HepG2 (cell line): ENCODE measurements at regions not wholly inside any gene's neighbourhood (a gene's known extent, or its start where the extent isn't known, plus 50 kb on each side); places are given as distances from the start of the nearest gene placed in this dataset.

Experiments
- ATAC-seq: fragments of 200-7000 bp; cut with Tn5 transposase; 3 replicates; pipeline ENCODE4 v1.9.1; 2020; ENCODE audit warnings: mild to moderate bottlenecking, moderate library complexity
- BruUV-seq: library from RNA; stranded (reverse); fragments of 400-500 nt; replicated peaks from 2 replicates; lab custom pipeline; 2021; lab: Mats Ljungman, UMichigan
- CTCF ChIA-PET: fragments of 300-600 bp; formaldehyde crosslinking; extraction: SDS; loops from one replicate; lab custom pipeline; 2021; ENCODE audit warnings: low total read pairs, inconsistent platforms, low intra/inter-chr PET ratio; lab: Yijun Ruan, JAX
- POLR2A ChIA-PET: fragments of 350-600 bp; sonication (Branson Sonifier 250); formaldehyde crosslinking; loops from one replicate; lab custom pipeline; 2020; ENCODE audit warnings: antibody characterized with exemption, inconsistent platforms; lab: Yijun Ruan, JAX
- DNase-seq: peaks from one replicate; pipeline ENCODE4 v3.0.0-alpha.2; 2015; ENCODE audit warnings: low spot score
- FAIRE-seq: peaks from 3 replicates; lab custom pipeline; 2011; peaks lifted over from hg19 to GRCh38; lab: Jason Lieb, UNC
- H2AFZ ChIP-seq: one replicate; pipeline ENCODE4 v1.6.1; 2011; ENCODE audit warnings: low read length, inconsistent platforms
- H3K27ac ChIP-seq: fragments of 300-600 bp; 3 replicates; pipeline ENCODE4 v1.8.0; 2011; ENCODE audit warnings: mixed run types, mild to moderate bottlenecking, mixed read lengths, low read length, inconsistent platforms; ENCODE audit not compliant: insufficient read depth; ENCODE audit errors: extremely low read length
- H3K27me3 ChIP-seq, 2 experiments: fragments of 200-600 bp in 1 of 2; 2 replicates in 1 of 2; 3 replicates in 1 of 2; pipeline versions ENCODE4 v1.6.0 to v1.8.0; 2011; ENCODE audit warnings: low read length in 2 of 2, mild to moderate bottlenecking in 2 of 2, moderate library complexity in 2 of 2, inconsistent platforms in 1 of 2; ENCODE audit not compliant: insufficient read depth in 2 of 2, control insufficient read depth in 1 of 2
- H3K36me3 ChIP-seq, 2 experiments: fragments of 200-600 bp in 1 of 2; replicated peaks in 1 of 2; 2 replicates in 1 of 2; 3 replicates in 1 of 2; pipeline versions ENCODE4 v1.5.1 to v1.8.0; 2011; ENCODE audit warnings: low read length in 2 of 2, inconsistent platforms in 1 of 2; ENCODE audit not compliant: insufficient read depth in 2 of 2, control insufficient read depth in 1 of 2
- H3K4me1 ChIP-seq: 2 replicates; pipeline ENCODE4 v1.5.1; 2012; ENCODE audit warnings: low read length, inconsistent platforms; ENCODE audit not compliant: insufficient read depth
- H3K4me2 ChIP-seq: 2 replicates; pipeline ENCODE4 v1.6.0; 2011; ENCODE audit warnings: low read depth, low read length, inconsistent platforms
- H3K4me3 ChIP-seq, 3 experiments: fragments of 200-600 bp in 1 of 3; sonication (generic), shearing (Covaris generic) in 1 of 3; replicated peaks in 1 of 3; 2 replicates each; pipeline ENCODE4 v1.5.1; 2011 to 2016; ENCODE audit warnings: low read length in 3 of 3, inconsistent platforms in 2 of 3, low read depth in 2 of 3, mild to moderate bottlenecking in 2 of 3, control low read depth in 1 of 3, mixed read lengths in 1 of 3; ENCODE audit not compliant: insufficient read depth in 1 of 3
- H3K79me2 ChIP-seq: one replicate; pipeline ENCODE4 v1.6.1; 2011; ENCODE audit warnings: low read length, inconsistent platforms; ENCODE audit not compliant: insufficient read depth
- H3K9ac ChIP-seq: 2 replicates; pipeline ENCODE4 v1.6.0; 2011; ENCODE audit warnings: mild to moderate bottlenecking, low read depth, low read length, inconsistent platforms; ENCODE audit not compliant: insufficient read depth
- H3K9me3 ChIP-seq: 2 replicates; pipeline ENCODE4 v1.5.1; 2012; ENCODE audit warnings: mild to moderate bottlenecking, low read length
- H4K20me1 ChIP-seq: 2 replicates; pipeline ENCODE4 v1.6.0; 2011; ENCODE audit warnings: inconsistent platforms, mild to moderate bottlenecking, low read length, moderate library complexity; ENCODE audit not compliant: insufficient read depth
- ELF1 ChIP-seq: sonication (generic); formaldehyde crosslinking; IDR thresholded peaks from 2 replicates; pipeline ENCODE4 v1.4.0; 2020; ENCODE audit warnings: missing genetic modification reagents
- GPN1 ChIP-seq: sonication (generic); formaldehyde crosslinking; IDR thresholded peaks from 2 replicates; pipeline ENCODE4 v1.5.1; 2020; ENCODE audit warnings: missing genetic modification reagents, borderline replicate concordance
- HNRNPH1 ChIP-seq: fragments of 200-400 bp; formaldehyde crosslinking; optimal IDR thresholded peaks from 2 replicates; pipeline ENCODE3; 2017; ENCODE audit warnings: mild to moderate bottlenecking, low read depth, low read length
- SMC3 ChIP-seq: IDR thresholded peaks from 2 replicates; pipeline ENCODE4 v1.6.1; 2011; ENCODE audit warnings: low read length, improper control_type of control experiment
- STAG1 ChIP-seq: sonication (generic); formaldehyde crosslinking; IDR thresholded peaks from 2 replicates; pipeline ENCODE4 v1.4.0; 2020; ENCODE audit warnings: missing genetic modification reagents
- ZNF362 ChIP-seq: sonication (generic); formaldehyde crosslinking; IDR thresholded peaks from 2 replicates; pipeline ENCODE4 v1.4.0; 2020; ENCODE audit warnings: missing genetic modification reagents, mild to moderate bottlenecking, borderline replicate concordance
- ZNF569 ChIP-seq: sonication (generic); formaldehyde crosslinking; IDR thresholded peaks from 2 replicates; pipeline ENCODE4 v1.5.0; 2020; ENCODE audit warnings: mild to moderate bottlenecking, missing genetic modification reagents, moderate library complexity, borderline replicate concordance
- ZNF644 ChIP-seq: IDR thresholded peaks from 2 replicates; pipeline ENCODE4 v1.6.1; 2016; ENCODE audit warnings: low read depth
- ZSCAN30 ChIP-seq: sonication (generic); formaldehyde crosslinking; IDR thresholded peaks from 2 replicates; pipeline ENCODE4 v1.5.0; 2020; ENCODE audit warnings: mild to moderate bottlenecking, missing genetic modification reagents
- WGBS: methylation state at CpG from one replicate; pipeline ENCODE4 v1.1.6; 2017; ENCODE audit warnings: low lambda C conversion rate; 5-methylcytosine and 5-hydroxymethylcytosine counted together
- in situ Hi-C: cut with HindIII; loops from 2 replicates; pipeline ENCODE4 v1.10.0; 2017; ENCODE audit warnings: low pct_unique_long_range_greater_than_20kb; ENCODE audit not compliant: extremely low pct_ligation_motif_present
- intact Hi-C: fragments of 100-400 bp; cut with micrococcal nuclease; formaldehyde crosslinking; loops from one replicate; pipeline ENCODE4 v1.10.0; 2022; ENCODE audit not compliant: unreplicated experiment
- TF ChIP-seq, protein P1 (sequence below): sonication (generic); formaldehyde crosslinking; IDR thresholded peaks from 2 replicates; pipeline ENCODE4 v1.5.0; 2020; ENCODE audit warnings: mild to moderate bottlenecking, missing genetic modification reagents, moderate library complexity
- TF ChIP-seq, protein P2 (sequence below): sonication (generic); formaldehyde crosslinking; IDR thresholded peaks from 2 replicates; pipeline ENCODE4 v1.5.1; 2020; ENCODE audit warnings: mild to moderate bottlenecking, missing genetic modification reagents, borderline replicate concordance
- TF ChIP-seq, protein P3 (sequence below): sonication (generic); formaldehyde crosslinking; IDR thresholded peaks from 2 replicates; pipeline ENCODE4 v1.4.0; 2020; ENCODE audit warnings: missing genetic modification reagents, low read depth, mild to moderate bottlenecking, borderline replicate concordance

- Histone ChIP-seq H3K79me2 (no peaks in the 10 kb centered on the region), H3K36me3 (no peaks in the 10 kb centered on the region), H3K4me2 (no peak overlapping the region), H3K27me3 (no peaks in the 10 kb centered on the region), H4K20me1 (no peaks in the 10 kb centered on the region), H3K4me1 (peaks cover 16% of the 10 kb centered on the region), H2AFZ (no peak overlapping the region), H3K27ac (no peak overlapping the region), H3K9ac (no peak overlapping the region), H3K4me3 (no peak overlapping the region), H3K9me3 (peaks cover 8% of the 10 kb centered on the region)
- intact Hi-C loops (no loop called here), in situ Hi-C loops (no loop called here)
- 91% methylated on average over 1 of the region's 1 CpG for WGBS
- POLR2A ChIA-PET = interaction anchor here (0.6 kb wide), 1 partner anchor 76 kb away, joined by 3 read pairs; no protein-coding TSS in a partner anchor
- no peak for DNase-seq
- no peak for FAIRE-seq
- peak; percentile 57 for TF ChIP-seq STAG1 (CRISPR knock-in tag)
- TF ChIP-seq, protein P1, sequence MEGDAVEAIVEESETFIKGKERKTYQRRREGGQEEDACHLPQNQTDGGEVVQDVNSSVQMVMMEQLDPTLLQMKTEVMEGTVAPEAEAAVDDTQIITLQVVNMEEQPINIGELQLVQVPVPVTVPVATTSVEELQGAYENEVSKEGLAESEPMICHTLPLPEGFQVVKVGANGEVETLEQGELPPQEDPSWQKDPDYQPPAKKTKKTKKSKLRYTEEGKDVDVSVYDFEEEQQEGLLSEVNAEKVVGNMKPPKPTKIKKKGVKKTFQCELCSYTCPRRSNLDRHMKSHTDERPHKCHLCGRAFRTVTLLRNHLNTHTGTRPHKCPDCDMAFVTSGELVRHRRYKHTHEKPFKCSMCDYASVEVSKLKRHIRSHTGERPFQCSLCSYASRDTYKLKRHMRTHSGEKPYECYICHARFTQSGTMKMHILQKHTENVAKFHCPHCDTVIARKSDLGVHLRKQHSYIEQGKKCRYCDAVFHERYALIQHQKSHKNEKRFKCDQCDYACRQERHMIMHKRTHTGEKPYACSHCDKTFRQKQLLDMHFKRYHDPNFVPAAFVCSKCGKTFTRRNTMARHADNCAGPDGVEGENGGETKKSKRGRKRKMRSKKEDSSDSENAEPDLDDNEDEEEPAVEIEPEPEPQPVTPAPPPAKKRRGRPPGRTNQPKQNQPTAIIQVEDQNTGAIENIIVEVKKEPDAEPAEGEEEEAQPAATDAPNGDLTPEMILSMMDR (CRISPR knock-in tag) = peak; percentile 43
- TF ChIP-seq ZSCAN30 (CRISPR knock-in tag) = no peak
- TF ChIP-seq ZNF644 (CRISPR knock-in tag) = peak; percentile 61; the same call in 1 of the 2 replicates
- TF ChIP-seq HNRNPH1 = no peak
- peak; percentile 32; the same call in 1 of the 2 replicates for TF ChIP-seq SMC3
- CTCF ChIA-PET = no interaction called here
- BruUV-seq = no TSS peak
- peak; percentile 25; the same call in 1 of the 3 replicates for ATAC-seq
Measured at GRCh38 chr2:234745347-234745746, 206.5 kb upstream of the SH3BP4 start.

DNA sequence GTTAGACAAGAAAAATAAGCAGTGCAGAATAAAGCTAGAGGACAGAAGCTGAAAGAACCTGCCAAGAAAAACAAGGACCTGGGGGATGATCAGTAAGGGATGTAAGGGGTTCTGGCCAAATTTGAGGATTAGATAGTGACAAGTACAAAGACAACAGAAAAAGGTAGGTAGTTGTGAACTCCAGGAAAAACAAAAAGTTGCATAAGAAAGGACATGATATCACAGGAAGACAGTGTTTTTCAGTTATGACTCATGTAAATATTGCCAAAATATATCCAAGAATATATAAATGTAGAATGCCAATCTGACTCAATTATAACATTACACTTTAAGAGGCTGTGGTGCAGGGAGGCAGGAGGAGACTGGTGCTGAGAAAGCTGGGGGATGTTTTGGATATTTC lies 209.8 kb upstream of the SH3BP4 start:
- H3K4me2 ChIP-seq = no peak overlapping the region
- H3K4me3 ChIP-seq = no peak overlapping the region
- H3K36me3 ChIP-seq = no peaks in the 10 kb centered on the region
- FAIRE-seq (no peak), ATAC-seq (no peak), DNase-seq (no peak)
- no peak overlapping the region for H2AFZ ChIP-seq
- no peaks in the 10 kb centered on the region for H3K79me2 ChIP-seq
- H3K9ac ChIP-seq = no peak overlapping the region
- H3K27me3 ChIP-seq = no peaks in the 10 kb centered on the region
- in situ Hi-C loops (no loop called here), intact Hi-C loops (no loop called here)
- peaks cover 8% of the 10 kb centered on the region for H3K9me3 ChIP-seq
- no TSS peak for BruUV-seq
- no peak overlapping the region for H3K27ac ChIP-seq
- H4K20me1 ChIP-seq = no peaks in the 10 kb centered on the region
- CTCF ChIA-PET = no interaction called here
- POLR2A ChIA-PET = interaction anchor here (2.0 kb wide), 1 partner anchor 53 kb away, joined by 5 read pairs; no protein-coding TSS in a partner anchor
- H3K4me1 ChIP-seq = peaks cover 13% of the 10 kb centered on the region
- TF ChIP-seq ELF1 (CRISPR knock-in tag) (no peak), ZNF569 (CRISPR knock-in tag) (no peak), ZNF362 (CRISPR knock-in tag) (no peak), GPN1 (CRISPR knock-in tag) (no peak)
- TF ChIP-seq, protein P2, sequence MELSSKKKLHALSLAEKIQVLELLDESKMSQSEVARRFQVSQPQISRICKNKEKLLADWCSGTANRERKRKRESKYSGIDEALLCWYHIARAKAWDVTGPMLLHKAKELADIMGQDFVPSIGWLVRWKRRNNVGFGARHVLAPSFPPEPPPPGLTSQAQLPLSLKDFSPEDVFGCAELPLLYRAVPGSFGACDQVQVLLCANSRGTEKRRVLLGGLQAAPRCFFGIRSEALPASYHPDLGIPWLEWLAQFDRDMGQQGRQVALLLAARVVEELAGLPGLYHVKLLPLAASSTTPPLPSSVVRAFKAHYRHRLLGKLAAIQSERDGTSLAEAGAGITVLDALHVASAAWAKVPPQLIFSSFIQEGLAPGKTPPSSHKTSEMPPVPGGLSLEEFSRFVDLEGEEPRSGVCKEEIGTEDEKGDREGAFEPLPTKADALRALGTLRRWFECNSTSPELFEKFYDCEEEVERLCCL (CRISPR knock-in tag) = no peak
- TF ChIP-seq, protein P3, sequence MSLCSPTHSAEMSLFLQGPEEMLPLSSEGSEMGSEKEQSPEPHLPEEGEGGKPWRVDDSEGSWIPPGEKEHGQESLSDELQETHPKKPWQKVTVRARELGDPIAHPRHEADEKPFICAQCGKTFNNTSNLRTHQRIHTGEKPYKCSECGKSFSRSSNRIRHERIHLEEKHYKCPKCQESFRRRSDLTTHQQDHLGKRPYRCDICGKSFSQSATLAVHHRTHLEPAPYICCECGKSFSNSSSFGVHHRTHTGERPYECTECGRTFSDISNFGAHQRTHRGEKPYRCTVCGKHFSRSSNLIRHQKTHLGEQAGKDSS = no peak
